ENCODE measurements at regions not wholly inside any gene's neighbourhood (a gene's known extent, or its start where the extent isn't known, plus 50 kb on each side); places are given as distances from the start of the nearest gene placed in this dataset.

- DNase-seq: no peak
Measured at GRCh38 chr15:85943151-85943550, 136.5 kb upstream of the AGBL1 start.

DNA sequence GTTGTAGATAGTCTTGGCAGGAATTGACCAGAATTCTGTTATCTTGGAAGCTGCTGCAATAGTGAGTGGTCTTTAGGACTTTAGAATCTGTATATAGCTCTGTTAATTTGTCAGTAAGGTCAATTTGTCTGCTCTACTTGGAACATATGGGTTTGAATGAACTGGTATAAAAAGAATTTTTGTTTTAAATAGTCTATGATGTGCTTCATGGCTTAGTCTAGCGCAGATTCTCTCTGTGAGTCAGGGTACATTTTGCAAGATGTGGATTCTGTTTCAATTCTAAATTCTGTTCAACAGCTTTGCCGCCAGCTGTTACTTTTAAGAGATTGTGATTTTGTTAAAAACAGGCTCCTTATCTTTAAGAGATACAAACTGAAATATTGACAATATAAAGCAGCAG is 135.9 kb upstream of the AGBL1 start:
- DNase-seq: no peak

GRCh38 chr15:85947021-85947420 is 132.7 kb upstream of the AGBL1 start:
- no peak for DNase-seq

GRCh38 chr15:85947936-85948335 is 131.7 kb upstream of the AGBL1 start:
- no peak for DNase-seq

- DNase-seq: no peak
Measured at GRCh38 chr15:85950101-85950500, 129.6 kb upstream of the AGBL1 start.

- no peak for DNase-seq
Measured at GRCh38 chr15:85954586-85954985, 125.1 kb upstream of the AGBL1 start.

GRCh38 chr15:85955501-85956391 is 123.9 kb upstream of the AGBL1 start:
- DNase-seq: no peak

DNA sequence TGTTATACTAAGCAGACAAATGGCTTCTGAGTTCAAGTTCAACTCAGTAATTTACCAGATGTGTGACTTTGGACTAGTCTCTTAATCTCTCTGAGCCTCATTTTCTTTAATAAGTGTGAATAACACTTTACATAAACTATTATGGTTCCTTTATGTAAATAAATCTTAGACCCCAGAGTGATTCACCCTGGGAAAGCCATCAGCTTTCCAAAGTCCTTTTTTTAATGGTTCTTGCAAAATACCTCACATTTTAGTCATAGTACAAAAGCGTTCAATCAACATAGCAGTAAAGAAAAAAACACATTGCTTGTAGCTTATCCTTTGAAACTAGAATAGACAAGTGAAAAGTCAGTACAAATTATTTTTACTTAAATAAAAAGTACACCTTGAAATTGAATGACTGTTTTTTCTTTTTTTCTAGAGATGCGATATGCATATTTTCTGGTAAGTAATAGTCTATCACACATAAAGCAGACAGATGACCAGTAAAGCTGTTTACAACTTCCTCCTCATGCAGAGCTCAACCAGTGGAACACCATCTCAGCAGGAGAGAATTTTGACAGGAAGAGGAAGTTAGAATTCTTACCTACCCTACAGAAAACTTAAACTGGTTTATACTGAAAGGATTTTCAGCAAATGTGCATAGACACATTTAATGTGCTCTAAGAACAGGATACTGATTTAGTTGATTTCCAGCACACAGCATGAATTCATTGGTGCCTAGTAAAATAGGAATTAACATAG is 123.0 kb upstream of the AGBL1 start:
- no peak for DNase-seq

DNA sequence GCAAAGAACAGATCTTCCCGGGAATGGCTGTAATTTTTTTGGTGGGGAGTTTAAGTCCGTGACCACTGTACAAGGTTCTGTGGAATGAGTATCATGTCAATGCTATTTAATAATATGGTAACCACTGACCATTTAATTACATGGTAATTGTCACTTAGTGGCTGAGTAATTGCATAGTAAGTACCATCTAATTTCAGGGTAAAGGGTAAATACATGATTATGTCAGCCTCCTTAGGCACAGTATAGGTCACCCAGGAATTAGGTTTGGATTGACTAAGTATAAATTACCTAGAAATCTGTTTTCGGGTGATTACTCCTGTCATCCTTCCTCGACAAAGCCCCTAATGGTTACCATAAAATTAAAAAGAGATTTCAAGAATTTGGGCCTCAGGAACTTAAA is 120.1 kb upstream of the AGBL1 start:
- no peak for DNase-seq

DNA sequence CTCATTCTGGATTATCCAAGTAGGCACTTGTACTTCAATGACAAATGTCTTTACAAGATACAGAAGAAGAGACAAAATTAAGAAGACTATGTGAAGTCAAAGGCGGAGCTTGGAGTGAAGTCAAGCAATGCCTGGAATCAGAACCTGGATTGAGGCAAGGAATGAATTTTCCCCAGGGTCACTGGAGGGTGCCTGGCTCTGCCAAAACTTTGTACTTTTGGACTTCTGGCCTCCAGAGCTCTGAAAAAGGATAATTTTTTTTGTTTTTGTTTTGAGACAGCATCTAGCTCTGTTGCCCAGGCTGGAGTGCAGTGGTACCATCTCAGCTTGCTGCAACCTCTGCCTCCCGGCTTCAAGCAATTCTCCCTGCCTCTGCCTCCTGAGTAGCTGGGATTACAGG is 119.3 kb upstream of the AGBL1 start:
- DNase-seq: no peak

- DNase-seq: no peak
Measured at GRCh38 chr15:85961821-85962220, 117.8 kb upstream of the AGBL1 start.

- DNase-seq: no peak
Measured at GRCh38 chr15:85963262-85963760, 116.4 kb upstream of the AGBL1 start.

GRCh38 chr15:85964471-85964870 is 115.2 kb upstream of the AGBL1 start:
- DNase-seq: no peak

- DNase-seq: no peak
Measured at GRCh38 chr15:85967553-85967952, 112.1 kb upstream of the AGBL1 start.

DNA sequence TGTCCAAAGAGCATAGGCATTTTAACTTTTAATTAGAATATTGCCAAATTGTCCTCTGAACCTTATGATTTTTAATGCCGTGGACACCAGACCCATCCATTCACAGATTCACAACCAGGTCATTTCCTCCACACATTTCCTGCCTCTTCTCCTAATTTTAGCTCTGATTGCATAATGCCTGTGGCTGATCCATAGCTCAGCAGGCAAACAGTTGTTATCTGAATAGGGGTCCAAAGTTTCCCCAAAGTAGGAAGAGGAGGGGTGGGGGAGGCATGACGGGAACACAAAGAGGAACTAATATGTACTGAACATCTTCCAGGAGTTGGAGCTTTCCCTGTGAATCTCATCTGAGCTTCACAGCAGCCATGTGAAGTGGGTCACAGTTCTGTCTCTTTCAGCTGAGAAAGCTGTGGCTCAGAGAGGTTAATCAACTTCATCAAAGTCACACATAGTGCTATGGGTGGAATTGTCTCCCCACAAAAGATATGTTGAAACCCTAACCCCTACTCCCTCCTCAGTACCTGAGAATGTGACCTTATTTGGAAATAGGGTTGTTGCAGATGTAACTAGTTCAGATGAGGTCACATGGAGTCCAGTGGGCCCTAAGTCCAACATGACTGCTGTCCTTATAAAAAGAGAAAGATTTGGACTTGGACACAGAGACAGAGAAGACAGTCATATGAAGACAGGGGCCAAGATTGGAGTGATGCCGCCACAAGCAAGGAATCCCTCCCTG is 106.7 kb upstream of the AGBL1 start:
- no peak for DNase-seq

GRCh38 chr15:85973584-85974347 is 105.9 kb upstream of the AGBL1 start:
- DNase-seq: no peak

DNA sequence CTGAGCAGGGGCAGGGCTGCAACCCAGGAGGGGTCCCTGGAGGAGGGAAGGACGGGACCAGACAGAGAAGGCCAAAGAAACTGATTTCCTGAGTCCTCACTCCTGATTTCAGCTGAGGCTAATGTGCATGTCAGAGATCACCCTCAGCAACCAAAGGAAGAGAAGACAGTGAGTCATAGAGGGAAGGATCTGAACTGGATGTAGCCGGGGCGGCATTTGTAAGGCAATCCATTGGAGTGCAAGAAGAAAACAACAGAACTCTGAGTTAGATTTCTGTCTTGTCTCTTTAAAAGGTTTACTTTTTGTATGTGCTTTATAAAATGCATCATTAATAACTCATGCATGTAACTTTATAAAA is 105.3 kb upstream of the AGBL1 start:
- DNase-seq: no peak

DNA sequence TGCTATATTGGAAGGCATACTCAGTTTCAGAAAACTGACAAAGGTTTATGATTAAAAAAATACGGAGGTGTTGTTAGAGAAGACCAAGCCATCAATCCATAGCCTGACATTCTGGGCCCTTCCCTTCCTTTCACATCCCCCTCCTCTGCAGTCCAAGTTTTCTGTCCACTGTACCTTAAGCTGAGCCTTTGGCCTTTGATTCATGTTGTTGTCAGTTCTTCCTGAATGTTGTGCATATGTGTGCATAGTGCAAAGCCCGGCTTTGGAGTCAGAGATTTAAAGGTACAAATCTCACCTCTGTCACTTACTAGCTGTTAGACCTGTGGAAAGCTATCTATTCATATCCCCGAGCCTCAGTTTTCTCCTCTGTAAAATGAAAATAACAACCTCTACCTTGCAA is 104.9 kb upstream of the AGBL1 start:
- no peak for DNase-seq

DNA sequence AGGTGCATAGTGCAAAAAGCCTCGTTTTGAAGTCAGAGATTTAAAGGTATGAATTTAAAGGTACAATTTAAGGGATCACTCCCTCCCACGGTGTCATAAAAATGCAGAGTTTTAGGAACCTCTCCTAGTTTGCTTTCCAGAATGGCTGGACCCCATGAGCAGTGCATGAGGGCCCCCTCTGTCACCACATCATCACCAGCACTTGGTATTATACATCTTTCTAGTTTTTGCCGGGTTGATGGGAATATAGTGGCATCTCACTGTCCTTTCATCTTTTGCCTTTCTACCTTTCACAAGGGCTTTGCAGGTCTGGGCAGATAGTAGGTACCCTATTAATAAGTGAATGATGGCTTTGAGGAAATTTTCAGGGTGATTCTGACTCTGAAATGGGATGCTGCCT is 103.6 kb upstream of the AGBL1 start:
- DNase-seq: no peak

DNA sequence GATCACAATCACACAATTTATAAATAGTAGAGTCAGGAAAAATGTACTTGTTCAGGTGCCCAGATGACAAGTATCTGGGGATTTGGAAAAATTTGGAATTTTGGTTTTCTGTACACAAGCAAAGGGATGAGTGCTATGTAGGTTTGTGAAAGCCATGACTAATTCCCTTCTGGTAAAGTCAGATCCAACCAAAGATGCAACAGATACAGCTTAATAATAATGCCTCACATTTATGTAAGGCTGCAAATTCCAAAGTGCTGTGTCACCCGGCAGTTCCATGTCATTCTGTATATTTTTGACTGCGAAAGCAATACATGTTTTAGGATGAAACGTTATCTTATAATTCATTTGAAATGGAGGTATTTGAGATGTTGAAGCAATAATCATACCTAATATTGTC is 102.7 kb upstream of the AGBL1 start:
- DNase-seq: no peak

DNA sequence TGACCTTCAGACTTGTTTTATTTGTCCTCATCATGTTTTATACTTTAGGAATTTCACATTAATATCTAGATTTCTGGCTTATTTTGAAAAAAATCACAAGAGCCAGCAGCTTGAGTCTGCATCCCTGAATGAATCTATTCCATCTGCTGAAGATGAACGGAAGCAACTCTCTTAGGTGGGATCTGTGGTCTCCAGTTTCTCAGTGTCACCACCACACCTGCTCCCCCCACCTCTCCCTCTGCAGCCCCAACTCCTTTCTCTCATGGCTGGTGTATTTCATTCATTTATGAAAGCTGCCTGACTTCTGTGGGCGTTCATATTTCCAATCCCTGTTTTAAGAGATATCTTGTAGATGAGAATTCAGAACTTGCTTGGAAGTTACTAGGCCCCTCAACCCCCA is 102.1 kb upstream of the AGBL1 start:
- no peak for DNase-seq

DNA sequence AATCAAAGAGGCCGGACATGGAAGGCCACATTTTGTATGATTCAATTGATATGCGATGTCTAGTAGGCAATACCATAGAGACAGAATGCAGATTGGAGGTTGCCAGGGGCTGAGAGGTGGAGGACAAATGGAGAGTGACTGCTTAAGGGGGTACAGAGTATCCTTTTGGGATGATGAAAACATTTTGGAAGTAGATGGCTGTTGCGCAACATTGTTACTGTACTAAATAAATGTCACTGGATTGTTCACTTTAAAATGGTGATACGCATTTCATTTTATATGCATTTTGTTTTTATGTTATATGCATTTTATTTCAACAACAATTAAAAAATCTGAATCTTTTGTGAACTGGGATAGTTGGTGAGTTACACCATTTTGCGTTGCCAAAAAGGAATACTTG is 99.7 kb upstream of the AGBL1 start:
- DNase-seq: no peak

DNA sequence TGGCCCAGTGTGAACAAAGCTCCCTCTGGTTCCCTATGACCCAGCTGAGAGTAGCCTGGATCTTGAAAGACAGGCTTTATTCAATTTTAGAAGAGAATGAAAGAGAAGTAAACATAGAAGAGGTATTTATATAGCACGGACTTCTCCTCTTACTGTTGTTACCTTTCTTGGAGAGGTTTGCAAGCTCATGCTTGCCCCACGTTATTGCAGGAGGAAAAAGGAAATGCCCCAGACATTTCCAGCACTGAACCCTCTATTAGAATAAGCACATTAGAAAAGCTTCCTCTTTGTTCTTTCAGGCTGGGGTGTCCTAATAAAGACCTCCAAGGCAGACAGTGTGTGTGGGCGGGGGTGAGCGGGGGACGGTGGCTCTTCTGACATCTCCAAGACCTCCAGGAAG is 98.7 kb upstream of the AGBL1 start:
- no peak for DNase-seq

All from NCI-H1092 treated with DMSO at 0.1 percent for 48 hours (cell line).